Head of caudate nucleus (tissue), 42 donors: ENCODE measurements at regions not wholly inside any gene's neighbourhood (a gene's known extent, or its start where the extent isn't known, plus 50 kb on each side); places are given as distances from the start of the nearest gene placed in this dataset.

Experiments
- DNase-seq, 42 donors: peaks; one replicate each; pipeline versions ENCODE4 v3.0.0 to v3.0.0-alpha.2; 2020 to 2021; ENCODE audit warnings: mixed read lengths in 7 of 42
- intact Hi-C: fragments of 100-400 bp; cut with DNase I; formaldehyde crosslinking; loops from one replicate; pipeline ENCODE4 v1.15.0; 2022

- no peak for DNase-seq
Measured at GRCh38 chr7:15998617-15999016, 312.1 kb upstream of the MEOX2 start.

GRCh38 chr7:15995027-15995426, 308.5 kb upstream of the MEOX2 start:
- intact Hi-C loops: no loop called here

More at GRCh38 chr7:15998617-15999016, 312.1 kb upstream of the MEOX2 start:
- intact Hi-C loops: no loop called here

GRCh38 chr7:15989194-15989593, 302.7 kb upstream of the MEOX2 start:
- DNase-seq: peak in 7 of 42 donors; percentile 2 to 43 (median 16)
- intact Hi-C loops: no loop called here

More at GRCh38 chr7:15995027-15995426, 308.5 kb upstream of the MEOX2 start:
- no peak for DNase-seq

- intact Hi-C loops: no loop called here
Measured at GRCh38 chr7:15985587-15986384, 299.3 kb upstream of the MEOX2 start.

GRCh38 chr7:15977663-15978062, 291.2 kb upstream of the MEOX2 start:
- intact Hi-C loops: no loop called here
- no peak for DNase-seq

More at GRCh38 chr7:15985587-15986384, 299.3 kb upstream of the MEOX2 start:
- no peak for DNase-seq

- DNase-seq: peak in 1 of 42 donors; percentile 7
- intact Hi-C loops: no loop called here
Measured at GRCh38 chr7:15972862-15973275, 286.4 kb upstream of the MEOX2 start.

- no peak for DNase-seq
- intact Hi-C loops: no loop called here
Measured at GRCh38 chr7:15967551-15967950, 281.1 kb upstream of the MEOX2 start.

GRCh38 chr7:15967121-15967520, 280.6 kb upstream of the MEOX2 start:
- intact Hi-C loops: no loop called here
- no peak for DNase-seq

GRCh38 chr7:15963206-15963605, 276.7 kb upstream of the MEOX2 start:
- intact Hi-C loops: no loop called here
- no peak for DNase-seq

GRCh38 chr7:15954671-15955354, 268.3 kb upstream of the MEOX2 start:
- intact Hi-C loops: no loop called here
- no peak for DNase-seq

- no peak for DNase-seq
- intact Hi-C loops: no loop called here
Measured at GRCh38 chr7:15950299-15950698, 263.8 kb upstream of the MEOX2 start.

- intact Hi-C loops: no loop called here
- no peak for DNase-seq
Measured at GRCh38 chr7:15947754-15948153, 261.3 kb upstream of the MEOX2 start.

- no peak for DNase-seq
- intact Hi-C loops: no loop called here
Measured at GRCh38 chr7:15938115-15938514, 251.6 kb upstream of the MEOX2 start.

GRCh38 chr7:15937571-15937970, 251.1 kb upstream of the MEOX2 start:
- intact Hi-C loops: no loop called here

GRCh38 chr7:15936991-15937390, 250.5 kb upstream of the MEOX2 start:
- DNase-seq: no peak
- intact Hi-C loops: no loop called here

More at GRCh38 chr7:15937571-15937970, 251.1 kb upstream of the MEOX2 start:
- no peak for DNase-seq

GRCh38 chr7:15932318-15932717, 245.8 kb upstream of the MEOX2 start:
- DNase-seq: no peak
- intact Hi-C loops: no loop called here

- DNase-seq: no peak
- intact Hi-C loops: no loop called here
Measured at GRCh38 chr7:15929411-15929810, 242.9 kb upstream of the MEOX2 start.

- DNase-seq: no peak
- intact Hi-C loops: no loop called here
Measured at GRCh38 chr7:15925608-15926007, 239.1 kb upstream of the MEOX2 start.

GRCh38 chr7:15924910-15925309, 238.4 kb upstream of the MEOX2 start:
- no peak for DNase-seq
- intact Hi-C loops: no loop called here

GRCh38 chr7:15922002-15922401, 235.5 kb upstream of the MEOX2 start:
- intact Hi-C loops: no loop called here
- no peak for DNase-seq

GRCh38 chr7:15921576-15921975, 235.1 kb upstream of the MEOX2 start:
- DNase-seq: no peak
- intact Hi-C loops: no loop called here
